ENCODE measurements at regions not wholly inside any gene's neighbourhood (a gene's known extent, or its start where the extent isn't known, plus 50 kb on each side); places are given as distances from the start of the nearest gene placed in this dataset.

DNA sequence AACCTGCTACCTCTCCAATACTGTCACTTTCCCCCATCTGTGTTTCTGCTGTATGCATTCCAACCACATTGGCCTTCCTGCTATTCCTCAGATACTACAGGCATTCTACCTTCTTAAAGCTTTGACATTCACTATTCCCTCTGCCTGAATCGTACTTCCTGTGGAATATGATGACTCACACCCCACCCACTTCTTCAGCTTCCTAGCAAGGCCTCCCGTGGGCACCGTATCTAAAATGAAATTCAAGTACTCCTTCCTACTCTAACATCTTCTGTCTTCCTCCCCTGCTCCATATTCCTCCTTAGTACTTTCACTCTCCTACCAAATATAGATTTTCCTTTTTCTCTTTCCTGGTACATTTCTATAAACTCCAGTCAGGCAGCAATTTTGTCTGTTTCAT, 710.4 kb downstream of the RNF144A start (continued):
- TF ChIP-seq, protein P1, sequence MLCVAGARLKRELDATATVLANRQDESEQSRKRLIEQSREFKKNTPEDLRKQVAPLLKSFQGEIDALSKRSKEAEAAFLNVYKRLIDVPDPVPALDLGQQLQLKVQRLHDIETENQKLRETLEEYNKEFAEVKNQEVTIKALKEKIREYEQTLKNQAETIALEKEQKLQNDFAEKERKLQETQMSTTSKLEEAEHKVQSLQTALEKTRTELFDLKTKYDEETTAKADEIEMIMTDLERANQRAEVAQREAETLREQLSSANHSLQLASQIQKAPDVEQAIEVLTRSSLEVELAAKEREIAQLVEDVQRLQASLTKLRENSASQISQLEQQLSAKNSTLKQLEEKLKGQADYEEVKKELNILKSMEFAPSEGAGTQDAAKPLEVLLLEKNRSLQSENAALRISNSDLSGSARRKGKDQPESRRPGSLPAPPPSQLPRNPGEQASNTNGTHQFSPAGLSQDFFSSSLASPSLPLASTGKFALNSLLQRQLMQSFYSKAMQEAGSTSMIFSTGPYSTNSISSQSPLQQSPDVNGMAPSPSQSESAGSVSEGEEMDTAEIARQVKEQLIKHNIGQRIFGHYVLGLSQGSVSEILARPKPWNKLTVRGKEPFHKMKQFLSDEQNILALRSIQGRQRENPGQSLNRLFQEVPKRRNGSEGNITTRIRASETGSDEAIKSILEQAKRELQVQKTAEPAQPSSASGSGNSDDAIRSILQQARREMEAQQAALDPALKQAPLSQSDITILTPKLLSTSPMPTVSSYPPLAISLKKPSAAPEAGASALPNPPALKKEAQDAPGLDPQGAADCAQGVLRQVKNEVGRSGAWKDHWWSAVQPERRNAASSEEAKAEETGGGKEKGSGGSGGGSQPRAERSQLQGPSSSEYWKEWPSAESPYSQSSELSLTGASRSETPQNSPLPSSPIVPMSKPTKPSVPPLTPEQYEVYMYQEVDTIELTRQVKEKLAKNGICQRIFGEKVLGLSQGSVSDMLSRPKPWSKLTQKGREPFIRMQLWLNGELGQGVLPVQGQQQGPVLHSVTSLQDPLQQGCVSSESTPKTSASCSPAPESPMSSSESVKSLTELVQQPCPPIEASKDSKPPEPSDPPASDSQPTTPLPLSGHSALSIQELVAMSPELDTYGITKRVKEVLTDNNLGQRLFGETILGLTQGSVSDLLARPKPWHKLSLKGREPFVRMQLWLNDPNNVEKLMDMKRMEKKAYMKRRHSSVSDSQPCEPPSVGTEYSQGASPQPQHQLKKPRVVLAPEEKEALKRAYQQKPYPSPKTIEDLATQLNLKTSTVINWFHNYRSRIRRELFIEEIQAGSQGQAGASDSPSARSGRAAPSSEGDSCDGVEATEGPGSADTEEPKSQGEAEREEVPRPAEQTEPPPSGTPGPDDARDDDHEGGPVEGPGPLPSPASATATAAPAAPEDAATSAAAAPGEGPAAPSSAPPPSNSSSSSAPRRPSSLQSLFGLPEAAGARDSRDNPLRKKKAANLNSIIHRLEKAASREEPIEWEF (CRISPR knock-in tag; IDR thresholded peaks at IDR 0.05), result no peak
- TF ChIP-seq, protein P2, sequence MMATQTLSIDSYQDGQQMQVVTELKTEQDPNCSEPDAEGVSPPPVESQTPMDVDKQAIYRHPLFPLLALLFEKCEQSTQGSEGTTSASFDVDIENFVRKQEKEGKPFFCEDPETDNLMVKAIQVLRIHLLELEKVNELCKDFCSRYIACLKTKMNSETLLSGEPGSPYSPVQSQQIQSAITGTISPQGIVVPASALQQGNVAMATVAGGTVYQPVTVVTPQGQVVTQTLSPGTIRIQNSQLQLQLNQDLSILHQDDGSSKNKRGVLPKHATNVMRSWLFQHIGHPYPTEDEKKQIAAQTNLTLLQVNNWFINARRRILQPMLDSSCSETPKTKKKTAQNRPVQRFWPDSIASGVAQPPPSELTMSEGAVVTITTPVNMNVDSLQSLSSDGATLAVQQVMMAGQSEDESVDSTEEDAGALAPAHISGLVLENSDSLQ (IDR thresholded peaks at IDR 0.05), result no peak
- TF ChIP-seq LCOR (CRISPR knock-in tag; IDR thresholded peaks at IDR 0.05) (no peak), KDM4B (IDR thresholded peaks at IDR 0.05; ENCODE audit: borderline replicate concordance in 2 of 2, low read depth in 1 of 2) (no peak), ETV6 (IDR thresholded peaks at IDR 0.05; ENCODE audit: borderline replicate concordance in 1 of 2, low read depth in 2 of 2, low read length in 1 of 2) (no peak), ETV6 (CRISPR knock-in tag; IDR thresholded peaks at IDR 0.05; ENCODE audit: borderline replicate concordance) (no peak), ARID2 (IDR thresholded peaks at IDR 0.05) (no peak), CREB1 (IDR thresholded peaks at IDR 0.05) (no peak), CREB1 (CRISPR knock-in tag; IDR thresholded peaks at IDR 0.05) (no peak), ZBTB7A (IDR thresholded peaks at IDR 0.05; ENCODE audit: borderline replicate concordance, control insufficient read depth, low read depth, low read length) (no peak)
- TF ChIP-seq, protein P3, sequence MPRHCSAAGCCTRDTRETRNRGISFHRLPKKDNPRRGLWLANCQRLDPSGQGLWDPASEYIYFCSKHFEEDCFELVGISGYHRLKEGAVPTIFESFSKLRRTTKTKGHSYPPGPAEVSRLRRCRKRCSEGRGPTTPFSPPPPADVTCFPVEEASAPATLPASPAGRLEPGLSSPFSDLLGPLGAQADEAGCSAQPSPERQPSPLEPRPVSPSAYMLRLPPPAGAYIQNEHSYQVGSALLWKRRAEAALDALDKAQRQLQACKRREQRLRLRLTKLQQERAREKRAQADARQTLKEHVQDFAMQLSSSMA (CRISPR knock-in tag; IDR thresholded peaks at IDR 0.05), result no peak

All from K562 (cell line).